RWPE2 (cell line): ENCODE measurements at regions not wholly inside any gene's neighbourhood (a gene's known extent, or its start where the extent isn't known, plus 50 kb on each side); places are given as distances from the start of the nearest gene placed in this dataset.
A peak's percentile ranks its signal among the peaks of the same experiment; 100 is the strongest.

Experiments used
- ATAC-seq: fragments of 200-7000 bp; cut with Tn5 transposase; 3 replicates; pipeline ENCODE4 v1.9.1; 2021; ENCODE audit warnings: low read depth
- DNase-seq: peaks from one replicate; pipeline ENCODE4 v3.0.0-alpha.2; 2020; ENCODE audit warnings: low spot score
- H3K27ac ChIP-seq: fragments of 450-650 bp; 2 replicates; pipeline ENCODE4 v1.5.1; 2017; ENCODE audit warnings: mild to moderate bottlenecking; ENCODE audit not compliant: poor library complexity, severe bottlenecking
- H3K27me3 ChIP-seq: fragments of 250-450 bp; sonication (Bioruptor Pico); 2 replicates; pipeline ENCODE4 v1.5.1; 2021; ENCODE audit warnings: mild to moderate bottlenecking, moderate library complexity; ENCODE audit not compliant: insufficient read depth, poor library complexity, severe bottlenecking
- H3K36me3 ChIP-seq: fragments of 250-450 bp; sonication (Bioruptor Pico); 2 replicates; pipeline ENCODE4 v1.5.1; 2020; ENCODE audit warnings: low read depth, mild to moderate bottlenecking, moderate library complexity
- H3K4me1 ChIP-seq: fragments of 250-450 bp; sonication (Bioruptor Pico); 2 replicates; pipeline ENCODE4 v1.5.1; 2021; ENCODE audit warnings: mild to moderate bottlenecking, moderate library complexity; ENCODE audit not compliant: insufficient read depth, poor library complexity, severe bottlenecking
- H3K4me3 ChIP-seq: fragments of 250-450 bp; sonication (Bioruptor Pico); 2 replicates; pipeline ENCODE4 v1.5.1; 2021; ENCODE audit warnings: mild to moderate bottlenecking, moderate library complexity; ENCODE audit not compliant: severe bottlenecking
- H3K9me3 ChIP-seq: fragments of 250-450 bp; sonication (Bioruptor Pico); 2 replicates; pipeline ENCODE4 v1.5.1; 2021; ENCODE audit warnings: mild to moderate bottlenecking, moderate library complexity; ENCODE audit not compliant: severe bottlenecking
- TF ChIP-seq, protein P1 (sequence below): fragments of 450-650 bp; IDR thresholded peaks from one replicate; pipeline ENCODE4 v1.5.1; 2017; ENCODE audit warnings: mild to moderate bottlenecking, moderate library complexity; ENCODE audit not compliant: poor library complexity, severe bottlenecking

DNA sequence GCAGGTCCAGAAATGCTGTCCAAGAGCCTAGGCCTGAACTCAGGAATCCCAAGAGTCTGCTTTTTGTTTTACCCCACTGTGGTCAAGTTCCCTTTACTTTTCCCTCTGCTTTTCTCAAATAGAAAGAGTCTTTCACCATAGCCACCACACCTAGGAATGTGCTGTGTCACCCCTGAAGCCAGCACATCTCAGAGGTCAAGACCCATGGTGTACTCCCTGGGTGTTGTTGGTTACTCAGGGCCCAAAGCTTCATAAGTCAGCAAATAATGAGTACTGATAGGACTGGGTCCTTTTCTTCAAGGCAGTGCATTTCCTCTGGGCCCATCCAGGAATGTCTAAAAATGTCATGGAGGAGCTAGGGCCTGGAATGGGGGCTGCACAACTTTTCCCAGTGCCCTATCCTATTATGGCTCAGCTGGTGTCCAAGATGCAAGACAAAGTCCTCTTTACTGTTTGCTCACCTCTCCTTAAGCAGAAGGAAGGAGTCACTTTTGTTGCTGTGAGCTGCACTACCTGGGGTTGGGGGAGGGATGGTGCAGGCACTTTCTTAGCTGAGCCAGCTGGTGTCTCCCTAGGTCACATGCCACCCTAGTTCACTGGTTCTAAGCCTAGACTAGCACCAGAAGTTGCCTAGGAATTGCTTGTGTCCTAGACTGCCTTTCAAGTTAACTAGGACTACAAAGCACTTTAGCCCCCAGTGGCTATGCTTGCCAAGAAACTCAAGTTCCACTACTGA is 62.4 kb upstream of the RXFP1 start:
- Histone ChIP-seq H3K9me3 (no peaks in the 10 kb centered on the region), H3K27ac (peak overlapping the region; percentile 91), H3K4me3 (no peak overlapping the region), H3K27me3 (no peaks in the 10 kb centered on the region), H3K36me3 (no peaks in the 10 kb centered on the region), H3K4me1 (peaks cover 38% of the 10 kb centered on the region)
- TF ChIP-seq, protein P1, sequence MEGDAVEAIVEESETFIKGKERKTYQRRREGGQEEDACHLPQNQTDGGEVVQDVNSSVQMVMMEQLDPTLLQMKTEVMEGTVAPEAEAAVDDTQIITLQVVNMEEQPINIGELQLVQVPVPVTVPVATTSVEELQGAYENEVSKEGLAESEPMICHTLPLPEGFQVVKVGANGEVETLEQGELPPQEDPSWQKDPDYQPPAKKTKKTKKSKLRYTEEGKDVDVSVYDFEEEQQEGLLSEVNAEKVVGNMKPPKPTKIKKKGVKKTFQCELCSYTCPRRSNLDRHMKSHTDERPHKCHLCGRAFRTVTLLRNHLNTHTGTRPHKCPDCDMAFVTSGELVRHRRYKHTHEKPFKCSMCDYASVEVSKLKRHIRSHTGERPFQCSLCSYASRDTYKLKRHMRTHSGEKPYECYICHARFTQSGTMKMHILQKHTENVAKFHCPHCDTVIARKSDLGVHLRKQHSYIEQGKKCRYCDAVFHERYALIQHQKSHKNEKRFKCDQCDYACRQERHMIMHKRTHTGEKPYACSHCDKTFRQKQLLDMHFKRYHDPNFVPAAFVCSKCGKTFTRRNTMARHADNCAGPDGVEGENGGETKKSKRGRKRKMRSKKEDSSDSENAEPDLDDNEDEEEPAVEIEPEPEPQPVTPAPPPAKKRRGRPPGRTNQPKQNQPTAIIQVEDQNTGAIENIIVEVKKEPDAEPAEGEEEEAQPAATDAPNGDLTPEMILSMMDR, result no peak
- no peak for DNase-seq
- peak; percentile 43; the same call in 1 of the 3 replicates for ATAC-seq

DNA sequence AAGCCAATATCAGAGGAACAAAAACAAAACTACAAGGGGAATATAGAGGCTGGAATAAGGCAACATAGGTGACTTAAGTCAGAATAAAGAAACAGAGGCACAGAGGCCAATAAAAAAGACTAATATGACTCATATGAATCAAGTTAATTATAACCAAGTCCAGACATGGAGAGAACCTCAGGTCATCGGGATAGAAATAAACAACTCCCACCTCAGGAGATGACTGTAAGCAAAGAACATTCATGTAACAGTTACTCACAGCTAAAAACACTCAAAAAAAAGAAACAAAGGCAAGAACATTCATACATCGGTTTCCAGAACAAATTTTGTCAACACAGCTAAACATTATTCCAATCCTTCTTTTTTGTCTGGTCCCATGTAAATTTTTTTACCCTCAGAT is 60.3 kb upstream of the RXFP1 start:
- TF ChIP-seq, protein P1, result no peak
- Histone ChIP-seq H3K27me3 (no peaks in the 10 kb centered on the region), H3K36me3 (no peaks in the 10 kb centered on the region), H3K4me1 (peaks cover 38% of the 10 kb centered on the region), H3K9me3 (no peaks in the 10 kb centered on the region), H3K4me3 (no peak overlapping the region), H3K27ac (peak overlapping the region; percentile 26)
- ATAC-seq (peak; percentile 9; the same call in 1 of the 3 replicates), DNase-seq (no peak)

DNA sequence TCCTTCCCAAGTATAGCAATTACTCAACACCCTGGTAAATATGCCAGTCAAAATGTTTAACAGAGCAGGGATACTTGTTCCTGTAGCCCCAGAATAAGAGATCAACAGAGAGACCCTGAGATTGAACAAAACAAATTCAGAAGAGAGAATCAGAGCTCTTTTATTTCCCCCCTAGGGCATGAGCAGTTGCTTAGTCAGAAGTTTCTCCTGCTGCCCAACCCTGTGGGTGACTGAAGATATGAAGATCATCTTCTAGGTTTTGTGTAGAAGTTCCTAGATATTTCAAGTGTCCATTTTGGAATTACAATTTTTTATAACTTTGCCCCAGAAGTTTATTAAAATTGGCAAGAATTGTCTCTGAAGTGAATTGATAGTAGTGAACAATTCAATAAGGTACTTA is 59.1 kb upstream of the RXFP1 start:
- Histone ChIP-seq H3K27ac (peak overlapping the region; percentile 26), H3K36me3 (no peaks in the 10 kb centered on the region), H3K9me3 (no peaks in the 10 kb centered on the region), H3K27me3 (no peaks in the 10 kb centered on the region), H3K4me3 (no peak overlapping the region), H3K4me1 (peaks cover 34% of the 10 kb centered on the region)
- ATAC-seq (no peak), DNase-seq (no peak)
- TF ChIP-seq, protein P1, result no peak
